Muscle of leg (tissue), 3 donors: ENCODE measurements at regions not wholly inside any gene's neighbourhood (a gene's known extent, or its start where the extent isn't known, plus 50 kb on each side); places are given as distances from the start of the nearest gene placed in this dataset.

ENCODE experiments used
- DNase-seq: peaks from one replicate; pipeline ENCODE4 v3.0.0; 2013
- H3K27ac ChIP-seq: one replicate; pipeline ENCODE4 v1.5.1; 2013; ENCODE audit warnings: mild to moderate bottlenecking, low read length, control low read depth
- H3K27me3 ChIP-seq: one replicate; pipeline ENCODE4 v1.6.1; 2013; ENCODE audit warnings: low read length; ENCODE audit not compliant: control insufficient read depth, insufficient read depth
- H3K36me3 ChIP-seq: one replicate; pipeline ENCODE4 v1.6.1; 2013; ENCODE audit warnings: low read length; ENCODE audit not compliant: control insufficient read depth, insufficient read depth
- H3K4me1 ChIP-seq: one replicate; pipeline ENCODE4 v1.6.1; 2013; ENCODE audit warnings: low read length; ENCODE audit not compliant: control insufficient read depth, insufficient read depth
- H3K4me3 ChIP-seq: one replicate; pipeline ENCODE4 v1.5.1; 2013; ENCODE audit warnings: low read length, control low read depth
- H3K9me3 ChIP-seq: replicated peaks from 2 replicates; pipeline ENCODE4 v1.6.1; 2013; ENCODE audit warnings: low read depth, low read length; ENCODE audit not compliant: control insufficient read depth
- WGBS: methylation state at CpG from one replicate; pipeline ENCODE4 v1.1.5; 2013; ENCODE audit warnings: missing lambda C conversion rate; ENCODE audit not compliant: insufficient coverage; 5-methylcytosine and 5-hydroxymethylcytosine counted together

- no peak for DNase-seq
- 74% methylated on average over 4 of the region's 4 CpGs for WGBS
Measured at GRCh38 chr15:61685534-61685933, 374.7 kb downstream of the VPS13C start.

DNA sequence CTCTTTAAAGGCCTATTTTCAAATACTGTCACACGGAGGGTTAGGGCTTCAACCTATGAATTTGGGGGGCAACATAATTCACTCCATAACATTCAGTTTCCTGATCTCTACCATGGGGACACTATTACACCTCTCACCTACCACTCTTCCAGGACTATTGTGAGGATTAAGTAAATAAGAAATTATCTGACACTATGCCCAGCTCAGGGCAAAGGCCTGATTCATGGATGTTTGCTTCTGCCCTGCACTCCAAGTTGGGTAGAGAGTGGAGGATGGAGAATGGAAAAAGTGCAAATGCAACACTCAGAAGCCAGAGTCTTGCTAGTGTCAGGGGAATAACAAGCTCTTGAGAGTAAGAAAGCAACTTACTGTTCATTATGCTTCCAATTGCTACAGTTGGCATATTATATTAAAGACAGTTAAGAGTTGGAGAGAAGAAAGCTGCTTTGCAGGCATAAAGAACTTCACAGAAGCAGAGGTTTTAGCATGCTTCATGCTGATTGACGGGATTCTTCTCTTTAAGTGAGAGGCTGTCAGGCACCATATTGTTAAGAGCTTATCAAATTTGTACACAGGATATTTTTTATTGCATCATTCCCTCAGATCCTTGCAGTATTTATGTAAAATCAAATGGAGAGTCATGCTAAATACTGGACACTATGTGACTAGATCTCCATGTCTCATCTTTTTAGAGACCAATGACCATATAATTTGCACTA, 375.3 kb downstream of the VPS13C start:
- no peaks in the 10 kb centered on the region for H3K27me3 ChIP-seq
- no peaks in the 10 kb centered on the region for H3K36me3 ChIP-seq
- H3K9me3 ChIP-seq: no peaks in the 10 kb centered on the region
- H3K4me3 ChIP-seq: no peak overlapping the region
- H3K27ac ChIP-seq: no peak overlapping the region
- DNase-seq: no peak
- H3K4me1 ChIP-seq: no peaks in the 10 kb centered on the region
- WGBS: no CpG with 5 or more reads among the region's 2 CpGs

More at GRCh38 chr15:61685534-61685933, 374.7 kb downstream of the VPS13C start:
- Histone ChIP-seq H3K4me1 (no peaks in the 10 kb centered on the region), H3K36me3 (no peaks in the 10 kb centered on the region), H3K27ac (no peak overlapping the region), H3K4me3 (no peak overlapping the region), H3K27me3 (no peaks in the 10 kb centered on the region), H3K9me3 (no peaks in the 10 kb centered on the region)

DNA sequence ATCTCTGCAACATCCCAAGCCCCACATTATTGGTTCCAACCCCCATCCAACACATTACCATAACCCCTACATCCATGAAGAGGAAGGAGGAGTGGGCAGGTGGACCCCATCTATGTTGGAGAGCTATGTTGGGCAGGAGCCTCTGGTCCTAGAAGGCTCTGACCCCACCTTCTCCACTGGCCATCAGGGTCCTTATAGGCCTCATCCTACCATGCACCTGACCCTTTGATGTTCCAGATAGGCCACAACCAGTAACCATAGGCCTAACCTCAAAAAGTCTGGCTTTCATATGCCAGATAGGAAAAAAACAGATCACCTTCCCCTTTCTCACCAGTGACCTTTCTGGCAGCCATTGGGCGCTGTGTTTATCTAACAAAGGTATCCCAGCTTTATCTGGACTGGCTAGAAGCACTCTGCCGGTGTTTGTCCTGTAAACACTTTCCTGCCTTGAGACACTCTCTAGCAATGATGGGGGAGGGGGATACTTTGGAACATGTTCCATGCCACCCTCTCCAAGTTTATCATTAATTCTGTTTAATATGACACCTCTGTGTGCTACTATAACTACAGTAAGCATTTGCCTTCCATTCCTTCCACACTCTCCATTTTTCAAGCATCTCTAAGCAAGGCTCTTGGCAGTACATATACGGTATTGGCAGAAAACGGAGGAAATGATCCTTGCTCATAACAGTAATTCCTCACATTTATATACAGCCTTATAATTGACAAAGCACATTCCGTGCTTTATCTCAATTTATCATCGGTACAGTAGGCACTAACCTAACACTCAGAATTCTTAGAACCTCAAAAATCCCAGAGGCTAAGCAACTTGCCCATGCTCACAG, 377.1 kb downstream of the VPS13C start:
- Histone ChIP-seq H3K4me1 (no peaks in the 10 kb centered on the region), H3K27ac (no peak overlapping the region), H3K4me3 (no peak overlapping the region), H3K27me3 (no peaks in the 10 kb centered on the region), H3K36me3 (no peaks in the 10 kb centered on the region), H3K9me3 (no peaks in the 10 kb centered on the region)
- WGBS: 75% methylated on average over 5 of the region's 6 CpGs
- peak; percentile 50 for DNase-seq

DNA sequence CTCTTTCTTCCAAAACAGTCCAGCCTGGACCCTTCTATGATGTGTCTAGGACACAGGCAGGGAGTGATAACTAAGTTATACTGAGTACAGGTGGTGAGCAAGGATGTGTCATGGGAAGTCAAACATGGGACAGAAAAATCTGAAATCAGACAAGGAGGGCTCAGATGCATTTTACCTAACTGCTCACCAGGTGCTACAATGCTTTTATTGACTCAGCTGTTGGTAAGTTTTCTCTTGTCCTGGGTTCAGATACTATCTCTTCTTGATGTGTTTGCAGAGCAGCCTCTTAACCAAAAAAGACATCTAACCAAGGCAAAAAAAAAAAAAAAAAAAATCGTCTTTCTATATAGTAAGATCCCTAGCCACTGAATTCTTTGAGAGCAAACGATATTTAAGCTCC, 378.6 kb downstream of the VPS13C start:
- no peaks in the 10 kb centered on the region for H3K9me3 ChIP-seq
- no peak overlapping the region for H3K27ac ChIP-seq
- H3K27me3 ChIP-seq: no peaks in the 10 kb centered on the region
- no peak overlapping the region for H3K4me3 ChIP-seq
- H3K4me1 ChIP-seq: no peaks in the 10 kb centered on the region
- no peak for DNase-seq
- 60% methylated on average over 1 of the region's 2 CpGs for WGBS
- no peaks in the 10 kb centered on the region for H3K36me3 ChIP-seq

GRCh38 chr15:61681038-61681418, 379.2 kb downstream of the VPS13C start:
- H3K27ac ChIP-seq: no peak overlapping the region
- H3K27me3 ChIP-seq: no peaks in the 10 kb centered on the region
- WGBS: no CpG with 5 or more reads among the region's 2 CpGs
- no peak overlapping the region for H3K4me3 ChIP-seq
- H3K4me1 ChIP-seq: no peaks in the 10 kb centered on the region
- no peak for DNase-seq
- H3K36me3 ChIP-seq: no peaks in the 10 kb centered on the region
- no peaks in the 10 kb centered on the region for H3K9me3 ChIP-seq

DNA sequence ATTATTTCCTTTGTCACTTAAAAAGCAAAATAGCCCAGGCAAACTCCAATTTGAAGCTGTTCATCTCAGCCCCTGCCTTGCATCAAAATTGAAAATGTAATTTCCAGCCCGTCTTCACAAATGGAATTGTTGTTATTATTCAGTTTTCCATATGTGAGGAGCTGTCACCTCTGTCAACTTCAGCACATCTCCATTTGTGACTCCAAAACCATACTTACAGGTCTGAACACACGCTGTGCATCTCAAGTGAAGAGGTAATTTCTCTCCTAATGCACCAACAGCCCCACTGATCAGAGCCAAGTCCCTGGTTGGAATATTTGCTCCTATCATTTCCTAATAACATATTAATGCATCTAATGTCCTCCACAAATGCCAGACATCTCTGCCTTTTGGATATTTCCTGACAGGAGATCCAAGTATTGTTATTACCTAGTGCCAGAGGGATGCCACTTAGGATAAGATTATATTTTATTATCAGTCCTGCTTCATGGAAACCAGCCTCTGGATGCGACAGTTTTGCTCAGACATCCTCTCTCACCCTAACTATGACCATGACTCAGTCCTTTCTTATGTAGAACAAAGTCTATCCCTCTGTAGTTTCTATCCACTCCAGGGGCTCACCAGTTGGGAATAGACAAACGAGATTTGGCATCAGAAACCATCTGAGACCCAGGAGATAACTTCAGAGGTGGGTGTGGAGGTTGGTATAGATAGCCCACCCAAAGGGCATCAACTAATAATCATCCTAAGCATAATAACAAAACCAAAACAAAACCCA, 379.8 kb downstream of the VPS13C start:
- H3K36me3 ChIP-seq: no peaks in the 10 kb centered on the region
- H3K4me3 ChIP-seq: no peak overlapping the region
- no peak overlapping the region for H3K27ac ChIP-seq
- no peak for DNase-seq
- 100% methylated on average over 1 of the region's 4 CpGs for whole genome bisulfite sequencing
- H3K9me3 ChIP-seq: no peaks in the 10 kb centered on the region
- H3K4me1 ChIP-seq: no peaks in the 10 kb centered on the region
- no peaks in the 10 kb centered on the region for H3K27me3 ChIP-seq

- Histone ChIP-seq H3K4me3 (no peak overlapping the region), H3K9me3 (no peaks in the 10 kb centered on the region), H3K4me1 (no peaks in the 10 kb centered on the region), H3K27me3 (no peaks in the 10 kb centered on the region), H3K27ac (no peak overlapping the region), H3K36me3 (no peaks in the 10 kb centered on the region)
- WGBS: 85% methylated on average over 5 of the region's 6 CpGs
- no peak for DNase-seq
Measured at GRCh38 chr15:61671736-61672135, 388.5 kb downstream of the VPS13C start.

DNA sequence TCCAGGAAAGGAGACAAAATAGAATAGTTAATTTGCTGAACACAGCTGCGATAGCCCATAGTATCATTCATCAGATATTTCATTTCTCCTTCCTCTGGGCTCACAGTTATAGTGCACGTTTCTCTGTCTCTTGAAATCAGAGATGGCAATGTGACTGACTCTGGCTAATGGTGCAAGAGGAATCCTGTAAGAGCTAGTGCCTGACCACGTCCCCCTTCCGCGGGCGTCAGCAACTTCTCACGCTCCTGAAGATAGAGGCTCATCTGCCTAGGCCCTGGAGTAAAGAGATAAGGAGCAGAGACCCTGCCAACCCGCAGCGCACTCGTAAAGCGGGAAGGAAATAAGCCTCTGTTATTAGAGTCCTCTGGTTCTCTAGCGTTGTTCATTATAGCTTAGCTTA, 391.8 kb downstream of the VPS13C start:
- Histone ChIP-seq H3K36me3 (no peaks in the 10 kb centered on the region), H3K4me3 (no peak overlapping the region)
- WGBS: 75% methylated on average over 7 of the region's 12 CpGs

DNA sequence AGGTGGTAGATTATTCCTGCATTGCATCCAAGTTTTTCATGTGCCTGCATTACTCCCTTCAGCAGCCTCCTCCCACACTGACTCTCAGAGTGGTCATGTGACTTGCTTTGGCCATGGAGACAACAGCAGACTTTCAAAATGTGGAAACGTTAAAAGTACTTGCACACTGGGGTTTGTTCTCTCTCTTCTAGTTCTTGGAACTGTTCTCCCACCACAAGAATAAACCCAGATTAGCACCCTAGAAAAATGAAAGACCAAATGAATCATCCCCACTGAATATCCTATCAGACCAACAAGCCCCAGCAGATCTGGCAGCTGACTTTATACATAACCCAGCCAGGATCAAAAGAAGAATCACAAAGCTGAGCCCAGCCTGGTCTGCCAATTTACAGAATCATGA, 398.5 kb downstream of the VPS13C start:
- H3K9me3 ChIP-seq: no peaks in the 10 kb centered on the region
- no peaks in the 10 kb centered on the region for H3K27me3 ChIP-seq
- WGBS: 17% methylated on average over 1 of the region's 1 CpG
- H3K36me3 ChIP-seq: no peaks in the 10 kb centered on the region
- H3K4me1 ChIP-seq: no peaks in the 10 kb centered on the region
- H3K4me3 ChIP-seq: no peak overlapping the region
- no peak overlapping the region for H3K27ac ChIP-seq
- no peak for DNase-seq

More for the DNA sequence above, 391.8 kb downstream of the VPS13C start:
- H3K4me1 ChIP-seq: no peaks in the 10 kb centered on the region
- H3K9me3 ChIP-seq: no peaks in the 10 kb centered on the region
- no peak overlapping the region for H3K27ac ChIP-seq
- no peak for DNase-seq
- no peaks in the 10 kb centered on the region for H3K27me3 ChIP-seq

DNA sequence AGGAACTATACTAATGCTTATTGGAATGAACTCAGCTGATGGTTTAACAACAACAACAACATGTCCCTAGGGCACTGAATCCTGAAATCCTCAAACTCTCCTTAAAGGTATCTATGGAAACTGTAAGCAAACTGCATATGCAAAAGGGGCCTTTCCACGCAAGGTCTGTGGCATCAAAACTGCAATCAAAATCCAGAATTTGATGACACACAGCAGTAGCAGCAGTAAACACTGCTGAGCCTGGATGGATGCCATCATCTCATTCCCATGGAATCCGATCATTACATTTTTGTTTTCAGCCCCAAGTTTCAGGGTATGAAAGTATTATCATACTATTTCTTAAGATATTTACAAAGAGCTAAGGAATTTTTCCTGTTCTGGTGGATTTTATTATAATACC, 399.7 kb downstream of the VPS13C start:
- H3K27ac ChIP-seq: peak overlapping the region; percentile 15

More for the DNA sequence above, 399.7 kb downstream of the VPS13C start:
- Histone ChIP-seq H3K4me3 (no peak overlapping the region), H3K9me3 (no peaks in the 10 kb centered on the region), H3K36me3 (no peaks in the 10 kb centered on the region), H3K4me1 (no peaks in the 10 kb centered on the region), H3K27me3 (no peaks in the 10 kb centered on the region)
- peak; percentile 83 for DNase-seq
- 10% methylated on average over 1 of the region's 2 CpGs for WGBS
